ENCODE measurements at regions not wholly inside any gene's neighbourhood (a gene's known extent, or its start where the extent isn't known, plus 50 kb on each side); places are given as distances from the start of the nearest gene placed in this dataset.

DNA sequence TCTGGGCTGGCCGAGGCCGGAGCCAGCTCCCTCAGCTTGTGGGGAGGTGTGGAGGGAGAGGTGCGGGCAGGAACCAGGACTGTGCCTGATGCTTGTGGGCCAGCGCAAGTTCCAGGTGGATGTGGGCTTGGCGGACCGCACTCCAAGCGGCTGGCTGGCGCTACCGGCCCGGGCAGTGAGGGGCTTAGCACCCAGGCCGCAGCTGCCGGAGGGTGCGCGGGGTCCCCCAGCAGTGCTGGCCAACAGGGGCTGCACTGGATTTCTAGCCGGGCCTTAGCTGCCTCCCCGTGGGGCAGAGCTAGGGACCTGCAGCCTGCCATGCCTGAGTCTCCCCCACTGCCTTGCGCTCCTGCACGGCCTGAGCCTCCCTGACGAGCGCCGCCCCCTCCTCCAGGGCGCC lies 242.8 kb downstream of the CCSER2 start:
- intact Hi-C loops (cut with micrococcal nuclease; ENCODE audit: unreplicated experiment), result no loop called here

DNA sequence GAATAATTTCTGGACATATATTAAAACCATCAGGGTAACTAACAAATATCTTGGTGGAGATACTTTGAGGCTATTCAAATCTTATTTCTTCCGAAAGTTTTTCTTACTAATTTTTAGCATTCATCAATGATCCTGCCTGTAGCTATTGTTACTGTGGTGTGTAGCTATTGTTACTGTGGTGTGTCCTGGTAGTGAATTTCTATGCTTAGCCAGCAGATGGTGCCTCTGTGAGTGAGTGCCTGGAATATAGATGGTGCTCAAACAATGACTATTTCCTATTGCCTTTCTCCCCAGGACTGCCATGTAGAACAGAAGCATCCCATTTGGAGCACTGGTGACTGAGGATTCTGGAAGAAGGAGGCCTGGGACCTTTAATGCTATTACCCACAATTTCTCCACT lies 245.7 kb downstream of the CCSER2 start:
- CTCF ChIA-PET, result no interaction called here
- TF ChIP-seq, protein P1, sequence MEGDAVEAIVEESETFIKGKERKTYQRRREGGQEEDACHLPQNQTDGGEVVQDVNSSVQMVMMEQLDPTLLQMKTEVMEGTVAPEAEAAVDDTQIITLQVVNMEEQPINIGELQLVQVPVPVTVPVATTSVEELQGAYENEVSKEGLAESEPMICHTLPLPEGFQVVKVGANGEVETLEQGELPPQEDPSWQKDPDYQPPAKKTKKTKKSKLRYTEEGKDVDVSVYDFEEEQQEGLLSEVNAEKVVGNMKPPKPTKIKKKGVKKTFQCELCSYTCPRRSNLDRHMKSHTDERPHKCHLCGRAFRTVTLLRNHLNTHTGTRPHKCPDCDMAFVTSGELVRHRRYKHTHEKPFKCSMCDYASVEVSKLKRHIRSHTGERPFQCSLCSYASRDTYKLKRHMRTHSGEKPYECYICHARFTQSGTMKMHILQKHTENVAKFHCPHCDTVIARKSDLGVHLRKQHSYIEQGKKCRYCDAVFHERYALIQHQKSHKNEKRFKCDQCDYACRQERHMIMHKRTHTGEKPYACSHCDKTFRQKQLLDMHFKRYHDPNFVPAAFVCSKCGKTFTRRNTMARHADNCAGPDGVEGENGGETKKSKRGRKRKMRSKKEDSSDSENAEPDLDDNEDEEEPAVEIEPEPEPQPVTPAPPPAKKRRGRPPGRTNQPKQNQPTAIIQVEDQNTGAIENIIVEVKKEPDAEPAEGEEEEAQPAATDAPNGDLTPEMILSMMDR (IDR thresholded peaks at IDR 0.05; ENCODE audit: unreplicated experiment), result no peak

More for the DNA sequence above, 242.8 kb downstream of the CCSER2 start:
- Mint-ChIP-seq H3K27me3 (ENCODE audit: unreplicated experiment) (peaks cover 41% of the 10 kb centered on the region), H3K9me3 (ENCODE audit: low read depth, unreplicated experiment) (no peaks in the 10 kb centered on the region), H3K4me1 (ENCODE audit: low read depth, unreplicated experiment) (no peaks in the 10 kb centered on the region), H3K4me3 (ENCODE audit: low read depth, unreplicated experiment) (no peak overlapping the region), H3K36me3 (ENCODE audit: insufficient read depth, unreplicated experiment) (no peaks in the 10 kb centered on the region), H3K27ac (ENCODE audit: unreplicated experiment) (no peak overlapping the region)
- no TSS peak for BruUV-seq (replicated peaks)
- TF ChIP-seq, protein P1 (IDR thresholded peaks at IDR 0.05; ENCODE audit: unreplicated experiment), result no peak
- no peak for DNase-seq
- CTCF ChIA-PET, result no interaction called here

DNA sequence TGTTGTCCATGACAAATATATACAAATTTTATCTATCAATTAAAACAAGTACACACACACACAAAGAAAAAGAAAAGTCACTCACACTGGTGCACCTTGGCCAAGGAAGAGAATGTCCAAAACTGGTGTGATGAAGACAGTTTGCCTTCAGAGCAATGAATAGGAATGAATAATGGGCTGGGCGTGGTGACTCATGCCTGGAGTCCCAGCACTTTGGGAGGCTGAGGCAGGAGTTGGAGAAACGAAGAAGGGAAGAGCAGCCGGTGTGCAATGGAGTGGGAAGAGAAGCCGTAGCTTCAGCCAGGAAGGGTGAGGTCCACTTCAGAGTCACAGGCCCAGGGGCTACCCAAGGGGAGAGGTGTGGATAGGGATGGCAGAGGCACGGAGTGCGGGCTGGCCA lies 253.6 kb downstream of the CCSER2 start:
- Mint-ChIP-seq H3K9me3 (ENCODE audit: low read depth, unreplicated experiment) (no peaks in the 10 kb centered on the region), H3K27me3 (ENCODE audit: unreplicated experiment) (peaks cover 62% of the 10 kb centered on the region), H3K4me1 (ENCODE audit: low read depth, unreplicated experiment) (no peaks in the 10 kb centered on the region), H3K4me3 (ENCODE audit: low read depth, unreplicated experiment) (no peak overlapping the region), H3K36me3 (ENCODE audit: insufficient read depth, unreplicated experiment) (no peaks in the 10 kb centered on the region), H3K27ac (ENCODE audit: unreplicated experiment) (no peak overlapping the region)
- intact Hi-C loops (cut with micrococcal nuclease; ENCODE audit: unreplicated experiment), result no loop called here
- no TSS peak for BruUV-seq (replicated peaks)
- CTCF ChIA-PET, result no interaction called here
- no peak for DNase-seq
- TF ChIP-seq, protein P1 (IDR thresholded peaks at IDR 0.05; ENCODE audit: unreplicated experiment), result no peak

More for the DNA sequence above, 245.7 kb downstream of the CCSER2 start:
- Mint-ChIP-seq H3K27me3 (ENCODE audit: unreplicated experiment) (peaks cover 18% of the 10 kb centered on the region), H3K4me1 (ENCODE audit: low read depth, unreplicated experiment) (no peaks in the 10 kb centered on the region), H3K4me3 (ENCODE audit: low read depth, unreplicated experiment) (no peak overlapping the region), H3K9me3 (ENCODE audit: low read depth, unreplicated experiment) (no peaks in the 10 kb centered on the region), H3K36me3 (ENCODE audit: insufficient read depth, unreplicated experiment) (no peaks in the 10 kb centered on the region), H3K27ac (ENCODE audit: unreplicated experiment) (no peak overlapping the region)
- BruUV-seq (replicated peaks), result no TSS peak
- DNase-seq, result no peak
- intact Hi-C loops (cut with micrococcal nuclease; ENCODE audit: unreplicated experiment), result no loop called here

DNA sequence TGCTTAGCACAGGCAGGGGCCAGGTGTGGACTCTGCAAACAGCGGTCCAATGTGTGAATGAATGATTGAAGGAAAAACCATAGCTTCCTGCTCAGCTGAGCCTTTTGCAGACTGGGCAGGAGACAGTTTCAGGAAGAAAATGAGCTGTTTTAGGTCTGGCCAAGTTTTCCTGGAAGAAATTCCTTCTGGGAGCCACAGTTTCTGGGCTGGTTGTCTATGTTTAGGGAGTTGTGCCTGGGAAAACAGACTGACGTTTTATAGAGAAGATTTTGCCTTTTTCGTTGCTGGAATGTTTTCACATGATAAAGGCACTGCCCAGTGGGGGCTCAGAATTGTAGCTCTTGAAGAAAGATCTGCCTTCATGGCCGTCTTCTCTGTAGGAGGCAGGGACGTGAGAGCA lies 255.1 kb downstream of the CCSER2 start:
- TF ChIP-seq, protein P1 (IDR thresholded peaks at IDR 0.05; ENCODE audit: unreplicated experiment), result no peak
- no TSS peak for BruUV-seq (replicated peaks)
- H3K36me3 Mint-ChIP-seq (ENCODE audit: insufficient read depth, unreplicated experiment), result no peaks in the 10 kb centered on the region
- H3K9me3 Mint-ChIP-seq (ENCODE audit: low read depth, unreplicated experiment), result no peaks in the 10 kb centered on the region
- CTCF ChIA-PET, result no interaction called here
- H3K4me1 Mint-ChIP-seq (ENCODE audit: low read depth, unreplicated experiment), result no peaks in the 10 kb centered on the region
- H3K27ac Mint-ChIP-seq (ENCODE audit: unreplicated experiment), result no peak overlapping the region
- intact Hi-C loops (cut with micrococcal nuclease; ENCODE audit: unreplicated experiment), result no loop called here
- DNase-seq, result no peak
- peaks cover 71% of the 10 kb centered on the region for H3K27me3 Mint-ChIP-seq (ENCODE audit: unreplicated experiment)
- H3K4me3 Mint-ChIP-seq (ENCODE audit: low read depth, unreplicated experiment), result no peak overlapping the region
